Fibroblast of lung (primary cell): ENCODE measurements at regions not wholly inside any gene's neighbourhood (a gene's known extent, or its start where the extent isn't known, plus 50 kb on each side); places are given as distances from the start of the nearest gene placed in this dataset.

ENCODE experiments used
- DNase-seq, 2 donors: peaks; one replicate each; pipeline versions ENCODE4 v3.0.0 to v3.0.0-alpha.2; 2010; ENCODE audit warnings: low read depth in 2 of 2
- H2AFZ ChIP-seq: 2 replicates; pipeline ENCODE4 v1.5.1; 2012; ENCODE audit warnings: low read length, control low read depth, inconsistent platforms
- H3K27ac ChIP-seq: 2 replicates; pipeline ENCODE4 v1.5.1; 2011; ENCODE audit warnings: low read length, control low read depth; ENCODE audit not compliant: insufficient read depth
- H3K27me3 ChIP-seq: 2 replicates; pipeline ENCODE4 v1.5.1; 2011; ENCODE audit warnings: mild to moderate bottlenecking, low read length; ENCODE audit not compliant: control insufficient read depth, insufficient read depth
- H3K36me3 ChIP-seq: 2 replicates; pipeline ENCODE4 v1.5.1; 2011; ENCODE audit warnings: low read length; ENCODE audit not compliant: control insufficient read depth, insufficient read depth
- H3K4me1 ChIP-seq: 2 replicates; pipeline ENCODE4 v1.5.1; 2011; ENCODE audit warnings: low read length; ENCODE audit not compliant: control insufficient read depth, insufficient read depth; ENCODE audit errors: extremely low read depth
- H3K4me2 ChIP-seq: 2 replicates; pipeline ENCODE4 v1.5.1; 2011; ENCODE audit warnings: low read length, control low read depth; ENCODE audit not compliant: insufficient read depth; ENCODE audit errors: extremely low read depth
- H3K4me3 ChIP-seq, 4 experiments: fragments of 200-600 bp in 1 of 4; sonication (generic) in 1 of 4; replicated peaks in 1 of 4; 2 replicates each; pipeline ENCODE4 v1.5.1; 2011 to 2016; ENCODE audit warnings: low read length in 4 of 4, low read depth in 3 of 4, mild to moderate bottlenecking in 3 of 4, control low read depth in 2 of 4, inconsistent platforms in 1 of 4, mixed read lengths in 1 of 4; ENCODE audit not compliant: insufficient read depth in 1 of 4; ENCODE audit errors: control extremely low read depth in 1 of 4
- H3K79me2 ChIP-seq: 2 replicates; pipeline ENCODE4 v1.5.1; 2012; ENCODE audit warnings: mild to moderate bottlenecking, low read length, inconsistent platforms; ENCODE audit not compliant: control insufficient read depth, insufficient read depth
- H3K9ac ChIP-seq: 2 replicates; pipeline ENCODE4 v1.5.1; 2011; ENCODE audit warnings: mild to moderate bottlenecking, low read length, control low read depth; ENCODE audit not compliant: insufficient read depth
- H3K9me3 ChIP-seq: 2 replicates; pipeline ENCODE4 v1.5.1; 2012; ENCODE audit warnings: low read depth, low read length; ENCODE audit not compliant: control insufficient read depth, insufficient read depth
- H4K20me1 ChIP-seq: 2 replicates; pipeline ENCODE4 v1.5.1; 2011; ENCODE audit warnings: low read length; ENCODE audit not compliant: control insufficient read depth, insufficient read depth; ENCODE audit errors: extremely low read depth
- CTCF ChIP-seq, 2 donors: IDR thresholded peaks in 1 of 2; conservative IDR thresholded peaks in 1 of 2; 1 replicate in 1 of 2; 2 replicates in 1 of 2; pipeline ENCODE4 v1.5.1; 2011 to 2012; ENCODE audit warnings: low read length in 2 of 2, control low read depth in 1 of 2, inconsistent platforms in 1 of 2, low read depth in 1 of 2, mild to moderate bottlenecking in 1 of 2
- EZH2 ChIP-seq: IDR thresholded peaks from 2 replicates; pipeline ENCODE4 v1.5.1; 2012; ENCODE audit warnings: low read length, control low read depth, mild to moderate bottlenecking; ENCODE audit errors: missing control alignments

GRCh38 chr13:64420181-64420580 lies 2810.0 kb downstream of the PCDH9 start:
- Histone ChIP-seq H3K4me1 (no peaks in the 10 kb centered on the region), H3K9ac (no peak overlapping the region), H3K27me3 (no peaks in the 10 kb centered on the region), H3K36me3 (no peaks in the 10 kb centered on the region), H3K4me2 (no peak overlapping the region), H3K79me2 (no peaks in the 10 kb centered on the region), H4K20me1 (no peaks in the 10 kb centered on the region), H2AFZ (no peak overlapping the region), H3K27ac (no peak overlapping the region), H3K9me3 (no peaks in the 10 kb centered on the region), H3K4me3 (no peak overlapping the region)
- TF ChIP-seq EZH2 (no peak), CTCF (conservative IDR thresholded peaks at IDR 0.05 in 1 of 2, IDR thresholded peaks at IDR 0.05 in 1 of 2; ENCODE audit: low read depth in 1 of 2, low read length in 2 of 2) (no peak)
- DNase-seq = no peak

GRCh38 chr13:64417581-64417980 lies 2812.6 kb downstream of the PCDH9 start:
- Histone ChIP-seq H3K36me3 (no peaks in the 10 kb centered on the region), H3K79me2 (no peaks in the 10 kb centered on the region), H3K9me3 (no peaks in the 10 kb centered on the region), H3K27ac (no peak overlapping the region), H3K4me3 (no peak overlapping the region), H3K4me1 (no peaks in the 10 kb centered on the region), H3K27me3 (no peaks in the 10 kb centered on the region), H3K9ac (no peak overlapping the region), H3K4me2 (no peak overlapping the region), H2AFZ (no peak overlapping the region), H4K20me1 (no peaks in the 10 kb centered on the region)
- DNase-seq = no peak
- no peak for TF ChIP-seq EZH2
- TF ChIP-seq CTCF (conservative IDR thresholded peaks at IDR 0.05 in 1 of 2, IDR thresholded peaks at IDR 0.05 in 1 of 2; ENCODE audit: low read depth in 1 of 2, low read length in 2 of 2) = no peak

GRCh38 chr13:64414381-64414780 lies 2815.8 kb downstream of the PCDH9 start:
- Histone ChIP-seq H3K27me3 (no peaks in the 10 kb centered on the region), H3K36me3 (no peaks in the 10 kb centered on the region), H3K9me3 (no peaks in the 10 kb centered on the region), H3K4me3 (no peak overlapping the region), H3K27ac (no peak overlapping the region), H2AFZ (no peak overlapping the region), H3K9ac (no peak overlapping the region), H4K20me1 (no peaks in the 10 kb centered on the region), H3K4me1 (no peaks in the 10 kb centered on the region), H3K79me2 (no peaks in the 10 kb centered on the region), H3K4me2 (no peak overlapping the region)
- peak in 1 of 2 donors; percentile 39 for DNase-seq
- no peak for TF ChIP-seq CTCF (conservative IDR thresholded peaks at IDR 0.05 in 1 of 2, IDR thresholded peaks at IDR 0.05 in 1 of 2; ENCODE audit: low read depth in 1 of 2, low read length in 2 of 2)
- TF ChIP-seq EZH2 = no peak
